GM19240 (cell line): ENCODE measurements at regions not wholly inside any gene's neighbourhood (a gene's known extent, or its start where the extent isn't known, plus 50 kb on each side); places are given as distances from the start of the nearest gene placed in this dataset.
"Not testable (repeated sequence)": the region's sequence is repeated elsewhere in the genome, so short reads cannot be mapped to it uniquely, and the experiment has no call there.

Source experiments
- DNase-seq: peaks from one replicate; pipeline ENCODE4 v3.0.0; 2011; ENCODE audit warnings: low spot score; ENCODE audit not compliant: insufficient read length

GRCh38 chr20:25848222-25848621 is 151.6 kb upstream of the ZNF337 start:
- no peak for DNase-seq

GRCh38 chr20:25844640-25845039 is 148.0 kb upstream of the ZNF337 start:
- DNase-seq, result not testable (repeated sequence)

- not testable (repeated sequence) for DNase-seq
These were observed 116.9 kb upstream of the ZNF337 start for GRCh38 chr20:25813511-25813910.

GRCh38 chr20:25798174-25798993 is 101.7 kb upstream of the ZNF337 start:
- DNase-seq, result not testable (repeated sequence)

- DNase-seq, result not testable (repeated sequence)
These were observed 100.4 kb upstream of the ZNF337 start for GRCh38 chr20:25797062-25797461.

GRCh38 chr20:25777241-25777640 is 80.6 kb upstream of the ZNF337 start:
- DNase-seq, result not testable (repeated sequence)

GRCh38 chr20:25774711-25775110 is 78.1 kb upstream of the ZNF337 start:
- not testable (repeated sequence) for DNase-seq

GRCh38 chr20:25774203-25774602 is 77.5 kb upstream of the ZNF337 start:
- not testable (repeated sequence) for DNase-seq

GRCh38 chr20:25772437-25772836 is 75.8 kb upstream of the ZNF337 start:
- not testable (repeated sequence) for DNase-seq

- DNase-seq, result not testable (repeated sequence)
These were observed 75.2 kb upstream of the ZNF337 start for GRCh38 chr20:25771818-25772217.

- DNase-seq, result no peak
These were observed 64.9 kb upstream of the ZNF337 start for GRCh38 chr20:25761596-25761995.

GRCh38 chr20:25761046-25761445 is 64.4 kb upstream of the ZNF337 start:
- DNase-seq, result not testable (repeated sequence)

GRCh38 chr20:25750765-25751696 is 54.4 kb upstream of the ZNF337 start:
- no peak for DNase-seq

- DNase-seq, result no peak
These were observed 53.6 kb upstream of the ZNF337 start for GRCh38 chr20:25750220-25750764.

GRCh38 chr20:25749649-25750048 is 53.0 kb upstream of the ZNF337 start:
- no peak for DNase-seq
